ENCODE measurements at regions not wholly inside any gene's neighbourhood (a gene's known extent, or its start where the extent isn't known, plus 50 kb on each side); places are given as distances from the start of the nearest gene placed in this dataset.

- no peak for DNase-seq (ENCODE audit: low read depth)
Measured at GRCh38 chr4:187416216-187416615, 579.4 kb upstream of the ZFP42 start.

GRCh38 chr4:187417721-187418120 lies 577.9 kb upstream of the ZFP42 start:
- DNase-seq (ENCODE audit: low read depth) = no peak

DNA sequence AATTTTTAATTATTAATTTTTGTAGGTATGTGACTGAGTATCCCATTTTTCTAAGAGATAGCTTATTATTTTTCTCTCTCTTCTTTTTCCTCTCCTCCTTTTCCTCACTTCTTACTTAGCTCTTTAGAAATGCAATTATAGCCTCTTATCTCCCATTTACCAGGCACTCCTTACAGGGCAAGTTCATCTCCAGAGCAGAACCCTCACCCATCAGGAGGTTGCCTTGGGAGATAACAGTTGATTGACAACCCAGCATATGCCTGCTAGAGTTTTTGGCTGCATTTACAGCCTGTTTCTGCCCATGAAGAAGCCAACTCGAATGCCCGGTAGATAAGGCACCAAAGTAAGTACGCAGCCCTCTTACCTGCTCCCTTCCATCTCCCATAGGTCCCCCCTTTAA lies 572.9 kb upstream of the ZFP42 start:
- DNase-seq (ENCODE audit: low read depth) = no peak

DNA sequence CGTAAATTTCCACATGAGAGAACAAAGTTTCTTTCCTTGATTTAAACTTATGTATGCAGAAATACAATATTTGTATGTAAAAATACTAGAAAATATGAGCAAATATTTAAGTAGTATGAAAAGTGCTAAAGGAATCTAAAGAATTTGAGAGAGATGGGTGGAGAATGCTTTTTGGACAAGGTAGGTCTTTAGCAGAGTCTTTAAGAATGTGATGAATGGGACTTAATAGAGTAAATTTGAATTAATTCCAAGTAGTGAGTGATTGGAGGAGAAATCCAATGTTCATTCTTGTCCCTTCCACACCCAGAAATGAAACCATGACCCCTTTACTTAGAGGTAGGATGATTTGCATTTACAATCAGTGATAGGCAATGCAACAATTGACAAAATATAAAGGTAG lies 570.9 kb upstream of the ZFP42 start:
- no peak for DNase-seq (ENCODE audit: low read depth)

GRCh38 chr4:187426511-187426910 lies 569.1 kb upstream of the ZFP42 start:
- DNase-seq (ENCODE audit: low read depth) = no peak

DNA sequence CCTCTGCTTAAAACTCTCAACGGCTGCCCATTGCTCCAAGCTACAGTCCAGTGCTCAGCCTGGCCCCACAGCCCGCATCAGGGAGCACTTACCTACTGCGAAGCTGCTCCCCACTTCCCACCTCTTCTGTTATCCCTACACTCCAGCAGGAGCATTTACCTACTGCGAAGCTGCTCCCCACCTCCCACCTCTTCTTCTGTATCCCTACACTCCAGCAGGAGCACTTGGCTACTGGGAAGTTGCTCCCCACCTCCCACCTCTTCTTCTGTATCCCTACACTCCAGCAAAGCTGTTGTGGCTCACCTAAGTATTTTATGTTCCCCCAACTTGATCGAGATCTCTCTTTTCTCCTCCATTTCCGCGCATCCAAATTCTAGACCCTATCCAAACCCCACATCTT lies 563.3 kb upstream of the ZFP42 start:
- no peak for DNase-seq (ENCODE audit: low read depth)

GRCh38 chr4:187433141-187433540 lies 562.4 kb upstream of the ZFP42 start:
- no peak for DNase-seq (ENCODE audit: low read depth)

- no peak for DNase-seq (ENCODE audit: low read depth)
Measured at GRCh38 chr4:187436251-187436650, 559.3 kb upstream of the ZFP42 start.

DNA sequence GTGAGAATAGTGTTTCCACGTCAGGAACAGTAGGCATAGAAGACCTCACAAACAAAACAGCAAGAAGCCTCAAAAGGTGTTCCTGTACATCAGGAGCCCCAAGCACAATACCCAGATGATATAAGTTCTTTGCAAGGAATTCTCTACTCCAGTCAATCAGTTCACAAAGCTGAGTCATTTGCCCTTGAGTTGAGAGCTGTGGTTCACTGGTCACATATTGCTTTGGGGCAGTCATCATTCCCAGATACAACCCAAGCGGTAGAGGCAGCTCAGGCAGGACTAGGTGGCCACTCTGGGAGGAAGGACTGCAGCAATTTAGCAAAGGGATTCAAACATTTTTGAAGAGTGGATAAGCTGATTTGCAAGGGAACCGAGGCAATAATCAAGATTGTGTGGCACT lies 551.5 kb upstream of the ZFP42 start:
- peak; percentile 7 for DNase-seq (ENCODE audit: low read depth)

GRCh38 chr4:187449702-187450101 lies 545.9 kb upstream of the ZFP42 start:
- no peak for DNase-seq (ENCODE audit: low read depth)

- DNase-seq (ENCODE audit: low read depth) = no peak
Measured at GRCh38 chr4:187451776-187452175, 543.8 kb upstream of the ZFP42 start.

- DNase-seq (ENCODE audit: low read depth) = no peak
Measured at GRCh38 chr4:187460016-187460415, 535.6 kb upstream of the ZFP42 start.

DNA sequence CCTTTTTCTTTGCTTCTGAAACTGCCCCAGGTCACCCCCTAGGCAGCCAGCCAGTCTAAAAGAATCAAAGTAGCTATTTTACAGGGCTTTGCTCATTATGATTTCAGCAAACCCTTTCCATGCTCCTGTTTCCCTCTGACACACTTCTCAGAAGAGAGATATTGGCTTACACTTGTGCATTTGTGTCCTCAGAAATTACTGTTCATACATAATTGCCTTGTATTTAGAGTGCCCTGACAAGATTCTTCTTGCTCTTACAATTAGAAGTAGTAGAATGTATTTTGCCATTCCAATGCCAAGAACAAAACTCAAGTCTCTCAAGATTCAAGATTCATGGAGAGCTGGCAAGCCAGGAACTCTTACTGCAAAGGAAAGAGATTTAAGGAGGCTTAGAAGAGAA lies 531.0 kb upstream of the ZFP42 start:
- DNase-seq (ENCODE audit: low read depth) = no peak

DNA sequence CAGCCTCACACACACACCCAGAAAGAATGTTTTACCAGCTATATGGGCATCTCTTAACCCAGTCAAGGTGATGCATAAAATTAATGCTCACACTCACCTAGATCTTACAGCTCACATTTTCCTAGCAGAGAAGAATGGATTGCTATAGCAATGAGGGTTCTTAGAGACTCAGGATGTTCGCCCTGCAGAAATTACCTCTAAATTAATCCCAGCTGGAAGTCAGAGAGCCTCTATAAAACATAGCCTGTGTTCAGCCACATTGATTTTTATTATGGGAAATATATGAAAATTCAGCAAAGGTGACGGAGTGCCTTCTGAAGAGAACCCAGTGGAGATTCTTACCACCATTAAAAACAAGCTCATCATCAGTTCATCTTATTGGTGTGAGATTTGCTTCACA lies 528.3 kb upstream of the ZFP42 start:
- no peak for DNase-seq (ENCODE audit: low read depth)

- DNase-seq (ENCODE audit: low read depth) = no peak
Measured at GRCh38 chr4:187469627-187470026, 525.9 kb upstream of the ZFP42 start.

GRCh38 chr4:187470061-187470460 lies 525.5 kb upstream of the ZFP42 start:
- no peak for DNase-seq (ENCODE audit: low read depth)

- DNase-seq (ENCODE audit: low read depth) = no peak
Measured at GRCh38 chr4:187474238-187474637, 521.3 kb upstream of the ZFP42 start.

DNA sequence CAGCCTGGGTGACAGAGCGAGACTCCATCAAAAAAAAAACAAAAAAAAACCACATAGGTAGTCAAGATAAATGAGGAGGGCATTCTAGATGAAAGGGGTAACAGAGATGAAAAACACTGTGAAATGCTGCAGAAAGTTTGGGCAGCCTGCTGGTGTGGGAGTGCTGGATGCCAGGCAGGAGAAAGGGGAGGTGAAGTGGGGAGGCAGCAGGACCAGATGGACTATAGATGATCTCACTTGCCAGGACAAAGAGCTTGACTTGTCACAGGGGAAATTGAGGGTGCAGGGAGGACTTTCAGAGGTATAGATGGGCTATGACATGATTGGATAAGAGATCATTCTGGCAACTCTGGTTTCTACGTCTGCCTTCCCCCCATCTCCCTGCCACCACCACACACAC lies 519.7 kb upstream of the ZFP42 start:
- DNase-seq (ENCODE audit: low read depth) = no peak

DNA sequence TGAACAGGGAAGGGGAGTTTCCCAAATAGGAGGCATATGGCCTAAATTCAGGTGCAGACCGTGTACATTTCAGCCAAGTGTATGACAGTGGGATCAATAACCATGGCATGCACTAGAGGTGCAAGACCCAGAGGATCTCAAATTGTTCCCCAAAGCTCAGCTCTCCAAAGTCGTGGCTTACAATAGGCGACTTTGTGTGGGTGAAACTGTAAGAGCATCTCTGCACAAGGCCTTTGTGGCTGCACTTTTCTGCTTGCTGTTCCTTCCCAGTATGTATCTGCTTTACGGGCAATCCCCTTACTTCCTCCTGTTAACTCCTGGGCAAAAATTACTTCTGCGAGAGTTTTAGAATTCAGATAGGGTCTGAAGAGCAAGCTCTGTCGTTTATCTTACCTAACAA lies 518.3 kb upstream of the ZFP42 start:
- no peak for DNase-seq (ENCODE audit: low read depth)

DNA sequence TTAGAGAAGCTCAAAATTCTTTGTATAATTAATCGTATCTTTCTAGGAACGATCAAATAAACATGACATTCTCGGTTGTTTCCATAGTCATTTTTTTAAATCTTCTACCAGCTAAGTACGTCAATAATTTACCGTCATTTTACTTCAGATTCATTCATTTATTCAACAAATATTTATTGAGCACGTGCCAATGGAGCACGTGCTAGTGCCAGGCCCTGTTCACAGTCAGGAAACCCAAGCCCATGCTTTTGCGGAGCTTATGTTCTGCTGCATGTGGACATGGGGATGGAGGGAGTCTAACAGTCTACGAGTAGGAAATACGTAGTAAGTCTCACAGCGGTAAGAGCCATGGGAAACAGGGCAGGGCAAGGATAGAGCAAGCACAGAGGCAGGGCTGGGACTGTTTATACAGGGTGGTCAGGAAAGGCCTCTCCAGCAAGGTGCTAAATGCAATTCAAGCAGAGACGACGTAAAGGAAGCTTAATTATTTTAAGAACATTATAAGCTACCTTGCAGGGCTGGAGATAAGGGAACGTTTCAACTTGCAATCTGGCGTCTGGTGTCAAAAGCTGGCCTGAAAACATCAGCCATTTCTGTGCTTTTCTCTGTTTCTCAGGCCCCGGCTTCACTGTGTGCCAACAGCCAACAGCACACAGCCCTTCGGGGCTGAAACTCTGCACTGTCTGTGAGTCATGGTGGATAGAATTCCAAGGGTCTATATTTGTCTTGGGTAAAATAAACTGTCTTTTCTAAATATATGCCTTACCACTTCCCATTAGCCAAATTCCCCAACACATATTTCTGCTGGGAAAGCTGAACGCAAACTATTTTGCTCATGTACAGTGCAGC lies 517.1 kb upstream of the ZFP42 start:
- peak; percentile 83 for DNase-seq (ENCODE audit: low read depth)

DNA sequence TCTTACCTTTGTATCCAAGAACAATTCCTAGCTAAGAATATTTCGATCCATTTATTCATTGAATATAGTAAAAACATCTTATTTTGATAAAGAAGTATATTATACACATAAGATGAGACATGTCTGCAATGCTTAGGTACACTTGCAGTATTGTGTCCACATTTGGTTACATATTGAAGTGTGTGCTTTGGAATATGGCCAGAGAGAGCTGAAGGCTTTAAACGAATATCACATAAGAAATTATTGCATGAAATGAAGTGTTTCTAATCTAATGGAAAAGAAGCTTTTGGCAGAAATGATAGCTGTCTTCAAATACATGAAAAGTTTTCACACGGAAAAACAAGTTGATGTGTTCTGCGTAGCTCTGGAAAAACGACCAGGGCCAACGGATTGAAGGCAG lies 516.1 kb upstream of the ZFP42 start:
- DNase-seq (ENCODE audit: low read depth) = no peak

DNA sequence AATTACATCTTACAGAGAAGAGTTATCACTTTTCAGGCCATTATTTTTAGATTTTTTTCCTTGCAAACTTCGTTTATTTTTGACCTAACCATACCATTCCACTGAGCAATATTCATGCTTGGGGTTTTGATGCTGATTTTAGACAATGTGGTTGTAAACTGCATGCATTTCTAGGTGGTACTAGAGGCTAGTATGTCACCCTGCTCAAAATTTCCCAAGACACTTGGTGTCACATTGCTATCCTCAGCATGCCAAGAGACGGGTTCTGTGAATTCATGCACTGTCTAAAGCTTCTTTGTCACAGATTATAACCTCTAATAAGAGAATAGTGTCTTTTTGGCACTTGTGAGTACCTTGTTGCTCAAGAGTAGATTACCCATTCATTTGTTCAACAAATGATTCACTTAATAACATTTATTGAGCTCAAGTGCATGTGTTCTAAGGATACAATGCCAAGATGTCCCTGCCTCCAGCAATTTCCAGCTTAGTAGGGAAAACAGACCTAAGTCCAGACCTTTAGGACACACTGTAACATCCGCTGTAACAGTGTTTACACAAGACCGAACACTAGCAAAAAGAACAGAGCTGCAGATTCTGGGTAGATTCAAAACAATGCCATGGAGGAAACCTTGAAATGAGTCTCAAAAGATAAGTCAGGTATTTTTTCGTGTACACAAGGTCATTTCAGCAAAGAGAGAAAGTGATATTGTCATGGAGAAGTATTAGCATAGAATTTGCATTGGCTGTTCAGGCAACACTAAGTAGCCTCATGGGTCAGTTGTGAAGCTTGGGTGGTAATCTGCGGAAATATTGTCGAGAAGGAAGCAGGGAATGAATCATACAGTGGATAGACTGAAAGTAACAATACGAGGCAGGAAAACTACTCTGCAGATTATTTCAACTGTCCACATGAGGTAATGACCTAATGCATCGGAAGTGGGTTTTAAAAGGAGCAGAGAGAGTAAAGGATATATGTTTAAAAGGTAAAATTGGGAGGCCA lies 515.1 kb upstream of the ZFP42 start:
- DNase-seq (ENCODE audit: low read depth) = peak; percentile 78

GRCh38 chr4:187484186-187484585 lies 511.4 kb upstream of the ZFP42 start:
- DNase-seq (ENCODE audit: low read depth) = no peak
